Fibroblast of upper back skin (primary cell): ENCODE measurements at regions not wholly inside any gene's neighbourhood (a gene's known extent, or its start where the extent isn't known, plus 50 kb on each side); places are given as distances from the start of the nearest gene placed in this dataset.
"Not testable (repeated sequence)": the region's sequence is repeated elsewhere in the genome, so short reads cannot be mapped to it uniquely, and the experiment has no call there.

ENCODE experiments used
- DNase-seq: peaks from one replicate; pipeline ENCODE4 v3.0.0-alpha.2; 2013

DNA sequence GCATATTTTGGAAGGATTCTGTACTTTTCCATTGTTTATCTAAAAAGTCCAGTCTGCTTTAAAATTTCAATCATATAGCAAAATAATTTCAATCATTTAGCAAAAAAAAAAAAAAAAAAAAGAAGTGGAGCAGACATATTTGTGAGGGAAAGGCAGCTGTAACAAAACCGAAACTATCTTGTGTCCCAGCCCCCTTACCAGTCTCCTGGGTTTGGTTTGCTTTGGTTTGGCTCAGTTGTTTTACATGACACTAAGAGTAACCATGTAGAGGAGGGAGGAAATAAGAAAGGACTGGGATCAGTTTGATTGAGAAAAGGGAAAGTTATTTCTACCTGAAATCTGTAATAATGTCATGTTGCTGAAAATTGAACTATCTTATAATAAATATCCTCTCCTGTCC lies 158.8 kb upstream of the GADL1 start:
- no peak for DNase-seq

DNA sequence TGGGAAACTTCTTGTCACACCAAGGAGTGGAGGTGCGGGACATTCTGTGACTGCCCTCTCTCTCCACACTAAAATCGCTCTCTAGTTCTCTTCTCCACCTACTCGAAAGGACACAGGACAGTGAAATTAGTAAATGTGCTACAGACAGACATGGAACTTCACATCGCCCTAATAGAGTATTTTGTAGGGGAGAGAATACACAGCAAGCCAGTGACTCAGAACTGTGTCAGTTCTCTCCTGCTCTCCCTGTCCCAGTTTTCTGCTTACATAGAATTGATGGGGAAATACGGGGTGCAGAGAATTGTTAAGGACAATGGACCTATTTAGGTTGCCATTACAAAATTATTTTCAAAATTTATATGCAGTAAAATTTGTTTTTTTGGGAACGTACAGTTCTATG lies 159.6 kb upstream of the GADL1 start:
- no peak for DNase-seq

DNA sequence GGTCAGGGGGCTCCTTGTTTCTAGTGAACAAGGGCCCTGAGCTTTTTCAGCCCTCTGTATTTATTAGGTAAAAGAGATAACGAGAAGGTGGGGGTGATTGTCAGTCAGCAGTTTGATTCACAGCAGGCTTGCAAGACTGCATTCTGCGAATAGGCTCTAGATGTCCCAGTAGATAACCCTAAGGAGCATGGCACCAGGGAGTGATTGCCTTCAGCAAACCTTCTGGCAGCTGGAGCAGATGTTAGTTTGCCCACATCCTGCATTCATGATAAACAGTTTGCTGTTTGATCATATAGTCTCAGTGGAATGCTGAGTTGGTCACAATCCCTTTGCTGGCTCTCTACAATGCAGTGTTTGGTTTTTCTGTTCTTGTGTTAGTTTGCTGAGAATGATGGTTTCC lies 161.3 kb upstream of the GADL1 start:
- DNase-seq: no peak

DNA sequence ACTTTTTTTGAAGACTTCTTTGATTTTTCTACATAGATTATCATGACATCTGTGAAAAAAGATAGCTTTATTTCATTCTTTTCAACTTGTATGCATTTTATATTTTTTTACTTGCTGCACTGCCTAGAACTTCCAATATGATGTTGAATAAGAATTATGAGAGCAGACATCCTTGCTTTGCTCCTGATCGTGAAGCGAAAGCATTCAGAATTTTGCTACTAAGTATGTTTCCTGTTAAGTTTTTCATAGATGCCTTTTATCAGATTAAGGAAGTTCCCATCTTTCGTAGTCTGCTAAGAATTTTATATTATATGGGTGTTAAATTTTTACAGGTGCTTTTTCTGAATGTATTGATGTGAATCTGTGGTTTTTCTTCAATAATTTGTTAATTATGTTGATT lies 163.4 kb upstream of the GADL1 start:
- DNase-seq: no peak

DNA sequence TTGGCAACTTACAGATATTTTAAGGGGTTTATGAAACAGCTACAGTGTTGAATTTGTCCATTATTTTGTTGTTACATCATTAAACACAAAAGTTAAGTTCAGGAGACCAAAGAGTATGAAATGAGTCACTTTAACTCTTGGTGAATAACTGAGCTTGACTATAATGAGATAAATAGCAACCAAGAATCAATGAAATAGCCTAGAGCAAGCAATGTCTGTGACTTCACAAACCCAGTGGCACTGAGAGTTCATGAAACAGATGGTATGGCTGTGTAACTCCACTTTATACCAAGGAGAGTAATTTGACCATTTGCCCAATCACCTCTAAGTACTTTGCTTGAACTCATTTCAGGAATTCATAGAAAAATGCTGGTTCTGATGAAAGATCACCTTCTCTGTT lies 169.6 kb upstream of the GADL1 start:
- peak; percentile 26 for DNase-seq

DNA sequence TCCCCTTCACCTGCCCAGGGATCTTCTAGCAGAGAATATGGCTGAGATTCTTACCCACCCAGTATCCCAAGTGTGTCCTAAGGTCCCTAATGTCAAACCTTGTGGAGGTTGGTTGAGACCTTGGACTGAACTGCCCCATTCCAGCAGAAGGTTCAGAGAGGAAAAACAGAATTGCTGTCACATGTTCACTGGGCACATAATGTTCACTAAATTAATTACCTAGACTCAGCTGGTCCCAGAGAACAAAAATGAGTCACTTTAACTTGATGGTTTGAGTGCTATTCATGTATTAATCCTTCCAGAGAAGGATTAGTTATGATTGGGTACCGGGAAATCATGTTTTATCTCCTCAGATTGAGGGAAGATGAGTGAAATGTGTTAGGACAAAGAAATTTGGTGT lies 171.3 kb upstream of the GADL1 start:
- no peak for DNase-seq

DNA sequence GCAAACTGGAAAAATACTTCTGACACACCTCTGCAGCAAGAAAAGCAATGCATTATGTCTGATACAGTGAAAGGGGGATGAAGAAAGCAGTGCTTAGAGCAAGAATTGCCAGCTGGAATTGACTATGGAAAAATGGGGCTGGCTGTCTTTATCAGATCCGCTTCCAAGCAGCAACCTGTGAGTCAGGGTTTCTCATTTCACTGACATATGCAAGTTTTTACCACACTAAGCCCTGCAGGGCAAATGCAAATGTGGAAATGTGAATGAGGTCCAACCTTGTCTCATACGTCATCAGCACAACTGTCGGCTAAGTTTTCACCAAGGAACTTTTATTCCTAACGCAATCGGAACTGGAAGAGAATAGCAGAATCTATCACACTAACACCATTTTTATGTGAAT lies 172.5 kb upstream of the GADL1 start:
- DNase-seq: peak; percentile 96

DNA sequence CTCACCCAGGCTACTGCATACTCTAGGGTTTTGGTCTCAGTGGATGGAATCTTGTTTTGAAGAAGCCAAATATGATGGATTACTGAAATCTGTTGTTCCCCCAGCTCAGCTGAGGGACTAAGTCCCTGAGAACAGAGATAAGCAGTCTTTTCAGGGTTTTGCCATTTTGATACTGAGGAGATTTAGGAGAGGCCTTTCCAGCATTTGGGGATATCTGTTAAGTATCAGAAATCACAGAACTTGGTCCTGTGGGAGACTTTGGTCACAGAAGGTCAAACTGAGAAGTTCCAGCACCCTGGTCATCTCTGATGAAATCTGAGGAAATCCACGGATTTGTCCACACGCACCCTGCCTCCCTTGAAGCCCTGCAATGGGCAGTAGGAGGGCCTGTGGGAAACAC lies 181.0 kb upstream of the GADL1 start:
- DNase-seq: no peak

DNA sequence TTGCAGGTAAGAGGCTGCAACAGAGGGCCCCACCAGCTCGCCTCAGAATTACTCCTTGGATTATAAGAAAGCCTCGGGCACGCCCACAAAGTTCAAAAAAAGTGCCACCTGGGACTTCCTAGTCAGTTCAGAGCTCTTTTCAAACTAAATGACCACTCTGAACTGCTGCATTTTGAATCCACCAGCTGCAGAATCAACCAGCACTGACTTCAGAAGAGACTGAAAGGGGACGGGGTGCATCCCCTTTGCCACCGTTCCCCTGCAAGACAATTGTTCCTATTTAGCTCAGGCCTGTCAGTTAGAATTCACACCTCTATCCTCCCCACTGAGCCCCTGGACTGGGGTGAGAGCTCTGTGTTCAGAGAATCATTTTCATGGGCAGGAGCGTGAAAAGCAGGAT lies 181.4 kb upstream of the GADL1 start:
- DNase-seq: no peak

DNA sequence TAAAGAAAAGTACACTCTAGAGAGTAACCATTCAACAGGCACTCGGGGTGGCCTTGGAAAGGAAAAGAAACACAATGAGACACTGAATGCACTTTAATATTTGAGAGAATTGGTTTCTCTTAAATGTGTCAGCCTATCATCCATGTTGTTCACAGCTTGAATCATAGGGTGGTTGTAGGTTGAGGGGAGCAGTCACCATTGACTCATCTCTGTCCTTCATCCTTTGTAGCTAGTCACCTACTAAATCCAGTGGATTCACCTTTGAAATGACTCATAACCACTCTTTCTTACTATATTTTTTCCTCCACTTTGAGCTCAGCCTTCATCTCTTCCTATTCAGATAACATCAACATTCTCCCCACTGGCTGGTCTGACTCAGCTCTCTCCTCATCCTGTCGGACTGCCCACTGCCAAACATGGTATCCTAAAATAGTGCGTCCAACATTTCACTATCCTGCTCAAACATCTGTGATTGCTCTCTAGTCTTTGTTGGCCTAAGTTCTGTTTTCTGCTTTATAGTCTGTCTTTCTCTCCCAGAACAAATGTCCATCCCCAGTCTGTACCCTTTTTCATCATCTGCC lies 182.7 kb upstream of the GADL1 start:
- DNase-seq: peak; percentile 93

DNA sequence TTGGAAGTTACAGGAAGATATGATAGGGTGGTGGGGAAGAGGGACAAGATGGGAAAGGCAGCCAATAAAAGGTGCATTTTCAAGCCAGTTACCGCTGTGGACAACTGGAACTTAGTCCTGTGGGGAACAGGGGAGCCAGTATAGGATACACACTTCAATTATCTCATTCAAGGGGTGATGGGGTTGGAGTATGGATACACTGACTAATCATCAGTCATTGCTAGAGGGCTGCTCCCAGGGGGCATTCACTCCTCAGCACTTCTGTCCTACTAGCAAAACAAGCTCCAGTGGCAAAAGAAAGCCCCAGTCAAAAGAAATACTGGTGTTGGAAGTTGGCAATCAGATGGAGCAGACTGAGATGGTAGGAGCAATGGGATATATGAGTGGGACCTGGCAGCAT lies 183.4 kb upstream of the GADL1 start:
- peak; percentile 39 for DNase-seq

DNA sequence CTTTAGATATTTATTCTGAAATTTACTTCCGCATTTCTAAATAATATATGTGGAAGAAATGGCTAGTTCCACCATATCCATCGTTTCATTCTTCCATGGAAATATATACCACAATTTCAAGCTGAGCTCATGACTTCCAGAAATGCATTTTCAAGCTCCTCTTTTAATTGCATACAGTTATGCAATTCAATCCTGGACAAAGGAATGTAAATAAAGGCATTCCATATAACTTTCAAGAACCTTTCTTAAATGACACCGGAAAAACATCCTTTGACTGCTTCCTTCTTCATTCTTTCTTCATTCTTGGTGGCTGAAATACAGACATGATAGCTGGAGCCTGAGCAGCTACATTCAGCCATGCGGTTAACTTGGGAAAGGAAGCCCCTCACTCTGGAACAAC lies 185.2 kb upstream of the GADL1 start:
- DNase-seq: peak; percentile 62

DNA sequence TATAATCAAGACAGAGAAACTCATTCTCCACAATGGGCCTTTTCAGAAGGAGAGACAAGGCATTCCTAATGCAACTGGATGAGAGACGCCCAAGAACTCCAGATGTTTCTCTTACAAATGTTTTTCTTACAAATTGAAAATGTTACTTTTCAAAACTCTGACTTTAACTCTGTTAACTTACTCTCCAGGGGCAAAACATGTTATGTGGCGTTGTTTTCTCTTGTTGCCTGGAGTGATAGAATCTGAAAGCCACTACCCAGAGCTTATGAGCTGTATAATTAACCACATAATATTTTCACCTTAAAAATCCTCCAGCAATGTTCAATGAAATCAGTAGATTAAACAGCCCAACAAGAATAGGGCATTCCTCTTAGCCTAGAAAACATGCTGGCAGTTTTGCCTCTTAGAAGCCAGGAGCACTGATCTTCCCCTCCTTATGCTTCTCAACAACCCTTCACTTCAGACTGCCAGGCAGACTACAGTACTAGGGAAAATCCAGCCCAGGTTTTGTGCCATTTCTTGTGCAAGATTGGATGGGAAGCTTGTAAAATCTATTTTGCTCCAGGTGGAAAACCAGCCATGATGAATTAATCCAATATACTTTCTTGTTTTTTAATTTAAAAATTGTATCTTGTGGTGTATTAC lies 186.7 kb upstream of the GADL1 start:
- no peak for DNase-seq

DNA sequence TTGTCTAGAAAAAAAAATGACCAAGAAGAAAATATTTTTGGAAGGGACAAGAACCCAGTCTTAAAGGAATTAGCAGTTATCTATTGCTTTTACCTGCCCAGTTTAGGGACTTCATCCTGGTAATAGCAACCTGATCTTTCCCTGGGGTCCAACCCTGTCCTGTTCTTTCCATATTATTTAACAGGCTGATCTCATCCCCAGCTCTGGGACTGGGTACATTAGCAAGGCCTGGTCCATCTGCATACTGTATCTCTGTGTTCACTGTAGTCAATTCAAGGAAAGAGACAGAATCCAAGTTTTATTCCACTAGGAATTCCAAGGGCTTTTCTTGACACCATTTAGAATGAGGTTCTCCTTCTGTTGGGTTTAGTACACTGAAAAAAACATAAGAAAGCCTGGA lies 191.7 kb upstream of the GADL1 start:
- no peak for DNase-seq

DNA sequence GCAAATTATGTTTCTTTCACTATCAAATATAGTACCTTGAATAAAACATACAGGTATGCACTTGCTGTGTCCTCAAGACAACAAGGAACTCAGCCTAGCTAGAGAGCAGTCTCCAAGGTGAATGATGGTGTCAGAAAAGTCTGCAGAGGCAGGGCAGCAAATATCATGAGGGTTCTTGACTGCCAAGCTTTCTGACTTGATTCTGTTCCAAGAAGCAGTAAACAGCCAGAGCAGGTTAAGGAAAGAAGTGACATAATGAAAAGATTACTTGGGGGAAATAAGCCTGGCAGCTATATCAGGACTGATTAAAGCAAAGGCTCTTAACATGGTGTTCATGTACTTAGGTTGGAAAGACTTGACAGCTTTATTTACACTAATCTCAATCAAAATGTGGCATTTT lies 192.2 kb upstream of the GADL1 start:
- DNase-seq: no peak

DNA sequence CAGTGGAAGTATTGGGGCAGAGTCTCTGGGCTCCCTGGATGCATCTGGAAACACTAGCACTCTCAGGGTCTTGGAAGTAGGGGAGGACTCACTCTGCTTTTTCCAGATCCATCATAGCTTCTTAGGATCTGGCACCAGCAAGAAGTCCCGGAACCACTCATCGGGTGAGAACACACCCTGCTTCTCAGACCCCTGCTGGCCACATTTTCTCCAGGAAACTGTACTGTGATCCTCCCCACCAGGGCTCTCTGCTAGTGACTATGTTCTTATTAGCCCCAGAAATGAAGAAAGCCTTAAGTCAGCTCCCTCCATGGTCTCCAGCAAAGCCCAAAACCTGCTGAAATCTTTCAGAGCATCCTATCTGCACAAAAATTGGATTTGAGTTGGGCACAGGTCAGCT lies 197.3 kb upstream of the GADL1 start:
- no peak for DNase-seq

DNA sequence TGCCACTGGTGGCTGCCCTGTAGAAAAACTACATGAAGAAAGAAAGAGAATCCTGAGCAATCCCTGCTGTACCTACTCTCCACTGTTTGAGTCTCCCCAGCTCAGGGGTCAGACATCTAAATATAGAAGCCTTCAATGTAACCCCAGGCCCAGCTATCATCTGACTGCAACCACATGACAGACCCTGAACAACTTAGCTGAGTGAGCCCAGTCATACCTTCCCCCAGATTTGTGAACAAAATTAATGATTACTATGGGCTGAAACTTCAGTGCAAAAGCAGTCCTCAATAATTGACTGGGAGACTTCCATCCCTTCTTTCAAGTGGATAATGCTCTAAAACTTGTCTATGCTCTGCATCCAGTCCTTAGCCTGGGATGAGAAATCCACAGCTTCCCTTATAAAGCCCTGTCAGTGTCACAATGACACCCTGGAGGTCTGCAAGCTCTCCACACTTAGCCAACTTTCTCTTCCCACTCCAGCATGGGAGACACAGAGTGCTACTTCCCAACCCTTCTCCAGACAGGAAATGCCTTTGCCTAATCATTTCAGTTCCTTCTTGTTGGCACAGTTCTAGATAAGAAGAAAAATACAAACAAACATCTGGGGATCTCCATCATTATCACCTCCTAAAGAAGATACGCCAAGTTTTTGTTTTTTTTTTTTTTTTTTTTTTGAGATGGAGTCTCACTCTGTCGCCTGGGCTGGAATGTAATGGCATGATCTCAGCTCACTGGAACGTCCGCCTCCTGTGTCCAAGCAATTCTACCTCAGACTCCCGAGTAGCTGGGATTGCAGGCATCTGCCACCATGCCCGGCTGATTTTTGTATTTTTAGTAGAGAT lies 198.5 kb upstream of the GADL1 start:
- DNase-seq: peak; percentile 28

DNA sequence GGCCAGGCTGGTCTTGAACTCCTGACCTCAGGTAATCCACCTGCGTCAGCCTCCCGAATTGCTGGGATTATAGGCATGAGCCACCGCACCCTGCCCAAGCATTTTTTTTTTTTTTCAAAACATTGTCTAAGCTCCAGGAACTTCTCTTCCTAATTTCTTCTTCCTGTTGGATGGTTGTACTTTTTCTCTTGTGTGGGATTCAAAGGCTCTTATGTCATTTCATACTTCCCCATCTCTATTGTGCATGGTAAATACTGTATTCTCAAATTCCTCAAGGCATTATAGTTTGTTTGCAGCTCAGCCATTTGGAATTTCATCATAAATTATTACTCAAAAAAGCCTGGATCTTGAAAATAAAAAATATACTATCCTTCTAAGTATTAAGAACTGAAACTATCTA lies 199.1 kb upstream of the GADL1 start:
- no peak for DNase-seq

DNA sequence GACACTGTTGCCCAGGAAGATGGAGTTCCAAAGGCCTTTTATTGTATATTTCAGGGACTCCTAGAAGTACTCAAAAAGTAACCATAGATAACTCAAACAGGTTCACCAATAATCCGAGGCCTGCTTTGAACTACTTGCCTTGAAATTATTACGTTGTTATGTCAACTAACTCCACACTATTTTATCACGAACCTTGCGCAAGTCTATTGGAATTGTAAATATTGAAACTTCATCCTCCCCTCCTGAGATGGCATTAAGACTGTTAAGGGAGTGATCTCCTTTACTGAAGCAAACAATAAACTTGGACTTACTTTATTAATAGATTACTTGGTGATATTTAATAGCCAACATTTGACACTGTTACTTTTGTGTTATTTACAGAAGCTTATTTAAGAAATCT lies 199.6 kb upstream of the GADL1 start:
- no peak for DNase-seq

DNA sequence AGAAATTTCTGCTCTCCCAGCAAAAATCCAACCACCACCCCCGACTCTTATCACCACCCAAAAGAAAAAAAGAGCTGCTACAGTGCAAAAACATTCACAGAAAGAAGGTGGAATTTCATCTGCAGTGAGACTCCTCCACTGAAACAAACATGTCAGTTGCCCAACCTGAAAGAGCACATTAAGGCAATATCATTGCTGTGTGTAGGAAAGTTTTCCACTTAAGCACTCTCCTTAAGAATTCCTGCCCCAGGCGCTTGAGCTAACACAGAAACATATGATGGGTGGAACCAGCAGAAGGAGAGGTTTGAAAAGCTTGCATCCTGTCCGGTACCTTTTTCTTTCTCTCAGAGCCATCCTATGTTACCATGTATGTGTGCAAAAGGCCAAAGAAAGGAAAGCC lies 200.8 kb upstream of the GADL1 start:
- DNase-seq: no peak

DNA sequence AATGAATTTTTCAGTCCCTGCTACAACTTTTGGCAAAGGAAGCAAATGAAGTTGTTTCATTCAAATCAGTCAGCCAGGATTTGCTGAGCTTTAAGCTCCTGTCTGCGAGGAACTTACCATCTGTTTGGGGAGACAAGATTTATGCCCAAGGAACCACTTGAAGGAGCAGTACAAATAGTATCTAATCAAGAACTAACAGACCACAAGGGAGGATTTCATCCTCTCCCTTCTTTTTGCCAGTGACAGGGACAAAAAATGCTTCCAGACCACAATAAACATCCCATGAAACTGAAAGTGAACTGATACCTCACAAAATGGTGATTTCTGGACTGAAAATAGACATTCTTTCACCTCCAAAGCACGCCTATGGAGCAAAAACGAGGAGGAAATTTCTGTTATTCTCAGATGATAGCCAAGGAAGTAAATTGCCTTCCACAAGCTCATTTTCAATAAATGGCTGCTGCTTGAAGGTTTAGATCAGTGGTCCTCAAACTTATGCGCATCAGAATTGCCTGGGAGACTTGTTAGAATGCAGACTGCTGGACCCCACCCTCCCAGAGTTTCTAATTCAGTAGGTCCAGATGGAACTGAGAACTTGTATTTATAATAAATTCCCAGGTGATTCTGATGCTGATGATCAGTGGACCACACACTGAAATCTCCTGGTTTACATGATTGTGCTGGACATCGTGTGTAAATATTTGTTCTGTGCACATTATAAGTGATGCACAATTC lies 202.4 kb upstream of the GADL1 start:
- peak; percentile 50 for DNase-seq

DNA sequence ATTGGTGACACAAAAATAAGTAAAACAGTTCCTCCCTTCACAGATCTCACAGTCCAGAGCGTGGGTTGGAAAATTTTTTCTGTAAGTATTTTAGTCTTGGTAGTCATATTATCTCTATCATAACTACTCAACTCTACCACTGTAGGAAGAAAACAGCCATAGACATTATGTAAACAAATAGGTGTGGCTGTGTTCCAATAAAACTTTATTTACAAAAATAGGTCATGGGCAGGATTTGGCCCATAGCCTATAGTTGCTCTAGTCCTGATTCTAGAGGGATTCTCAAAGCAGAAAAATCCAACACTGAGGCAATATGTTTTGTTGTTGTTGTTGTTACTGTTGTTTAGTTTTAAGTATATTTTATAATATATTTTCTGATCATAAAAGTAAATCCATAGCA lies 206.1 kb upstream of the GADL1 start:
- DNase-seq: no peak

DNA sequence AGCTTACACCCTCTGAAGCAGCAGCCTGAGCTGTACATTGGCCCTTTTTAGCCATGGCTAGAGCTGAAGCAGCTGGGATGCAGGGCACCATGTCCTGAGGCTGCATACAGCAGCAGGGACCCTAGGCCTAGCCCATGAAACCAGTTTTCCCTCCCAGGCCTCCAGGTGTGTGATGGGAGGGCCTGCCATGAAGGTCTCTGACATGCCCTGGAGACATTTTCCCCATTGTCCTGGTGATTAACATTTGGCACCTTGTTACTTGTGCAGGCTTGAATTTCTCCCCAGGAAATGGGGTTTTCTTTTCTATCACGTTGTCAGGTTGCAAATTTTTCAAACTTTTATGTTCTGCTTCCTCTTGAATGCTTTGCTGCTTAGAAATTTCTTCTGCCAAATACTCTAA lies 206.8 kb upstream of the GADL1 start:
- DNase-seq: not testable (repeated sequence)
